HPDE6-E6E7 (cell line): ENCODE measurements at regions not wholly inside any gene's neighbourhood (a gene's known extent, or its start where the extent isn't known, plus 50 kb on each side); places are given as distances from the start of the nearest gene placed in this dataset.

Experiments
- DNase-seq: peaks from one replicate; pipeline ENCODE4 v3.0.0; 2011; ENCODE audit warnings: missing footprints; ENCODE audit errors: extremely low spot score

DNA sequence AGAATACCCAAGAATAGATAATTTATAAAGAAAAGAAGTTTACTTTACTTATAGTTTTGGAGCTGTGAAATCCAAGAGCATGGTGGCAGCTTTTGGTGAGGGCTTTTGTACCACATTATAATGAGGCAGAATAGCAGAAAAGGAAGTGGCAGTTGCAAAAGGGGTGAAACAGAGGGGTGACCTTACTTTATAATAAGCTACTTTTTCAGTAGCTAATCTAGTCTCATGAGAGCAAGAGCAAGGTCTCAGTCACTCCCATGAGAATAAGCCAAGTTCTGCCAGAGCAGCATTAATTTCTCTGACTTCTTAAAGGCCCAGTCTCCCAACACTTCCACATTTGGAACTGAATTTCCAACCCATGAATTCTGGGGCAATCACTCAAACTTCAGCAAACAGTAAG lies 502.0 kb downstream of the GBA3 start:
- DNase-seq, result no peak

DNA sequence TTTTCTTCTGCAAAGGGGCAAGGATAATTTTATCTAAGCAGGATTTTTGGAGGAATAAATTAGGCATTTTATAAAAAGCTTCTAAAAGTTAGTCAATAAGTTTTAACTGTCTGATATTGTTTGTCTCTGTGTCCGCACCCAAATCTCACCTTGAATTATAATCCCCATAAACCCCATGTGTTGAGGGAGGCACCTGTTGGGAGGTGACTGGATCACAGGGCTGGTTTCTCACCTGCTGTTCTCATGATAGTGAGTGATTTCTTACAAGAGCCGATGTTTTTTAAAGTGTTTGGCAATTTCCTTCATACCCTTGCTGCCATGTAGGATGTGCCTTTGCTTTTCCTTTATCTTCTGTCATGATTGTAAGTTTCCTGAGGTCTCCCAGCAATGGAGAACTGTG lies 481.4 kb downstream of the GBA3 start:
- no peak for DNase-seq

DNA sequence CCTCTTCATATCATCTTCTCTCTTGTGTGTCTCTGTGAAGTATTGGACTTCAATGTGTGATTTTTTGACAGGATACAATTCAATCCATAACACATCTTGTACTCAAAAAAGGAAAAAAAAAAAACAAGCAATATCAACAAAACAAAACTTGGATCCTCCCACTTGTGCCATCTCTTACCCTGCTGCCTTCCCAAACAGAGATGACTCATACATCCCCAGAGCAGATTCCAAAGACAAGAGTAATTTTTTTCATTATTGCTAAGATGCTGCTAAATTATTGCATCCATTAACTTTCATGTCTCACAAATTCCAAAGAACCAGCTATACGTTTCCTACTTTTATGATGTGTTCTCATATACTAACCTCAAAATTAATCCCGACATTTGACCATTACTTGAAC lies 479.2 kb downstream of the GBA3 start:
- no peak for DNase-seq

DNA sequence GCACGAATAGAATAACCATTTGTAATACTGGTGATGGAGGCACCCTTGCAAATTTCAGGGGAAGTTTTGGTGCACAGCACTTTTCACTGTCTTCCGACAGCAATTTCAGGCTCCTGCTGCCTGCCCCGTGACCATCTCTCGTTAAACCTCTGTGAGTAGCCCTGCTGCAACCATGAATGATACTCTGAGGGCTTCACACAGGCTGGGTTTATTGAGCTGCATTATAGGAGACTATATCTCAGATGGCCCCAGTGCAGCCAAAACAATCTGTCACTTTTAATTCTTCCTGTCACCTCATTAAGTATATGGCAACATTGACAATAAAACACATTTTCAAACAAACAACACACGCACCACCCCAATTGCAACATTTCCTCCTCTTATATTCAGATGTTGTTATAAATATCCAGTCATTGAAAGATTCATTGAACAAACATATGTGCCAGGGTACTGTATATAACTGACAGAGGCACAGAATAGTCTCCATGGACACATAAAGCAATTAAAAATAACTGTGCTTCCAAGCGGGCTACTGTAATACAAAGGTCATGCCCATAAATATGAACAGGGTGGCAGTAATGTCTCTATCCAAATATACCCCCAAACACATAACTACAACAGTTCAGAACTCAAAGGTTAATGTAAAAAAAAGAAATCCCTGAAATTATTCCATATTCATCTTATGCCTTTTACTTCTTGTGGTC lies 477.0 kb downstream of the GBA3 start:
- no peak for DNase-seq

DNA sequence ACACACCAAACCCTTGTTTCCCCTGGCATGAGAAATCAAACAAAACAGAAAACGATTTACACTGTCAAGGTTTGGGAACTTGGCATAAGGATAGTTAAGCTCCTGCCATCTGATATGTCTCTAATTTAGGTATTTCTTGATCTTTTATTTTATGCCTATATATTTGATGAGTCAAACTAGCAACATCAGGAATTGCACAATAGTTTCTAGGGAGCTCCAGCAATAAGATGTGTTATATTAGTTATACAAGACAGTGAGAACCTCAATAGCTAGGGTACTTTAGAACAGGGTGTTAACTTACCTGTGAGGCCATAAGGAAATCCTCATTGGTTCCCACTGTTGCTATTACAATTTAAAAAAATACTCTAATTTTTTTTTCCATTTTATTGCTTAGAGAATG lies 474.2 kb downstream of the GBA3 start:
- DNase-seq, result no peak

DNA sequence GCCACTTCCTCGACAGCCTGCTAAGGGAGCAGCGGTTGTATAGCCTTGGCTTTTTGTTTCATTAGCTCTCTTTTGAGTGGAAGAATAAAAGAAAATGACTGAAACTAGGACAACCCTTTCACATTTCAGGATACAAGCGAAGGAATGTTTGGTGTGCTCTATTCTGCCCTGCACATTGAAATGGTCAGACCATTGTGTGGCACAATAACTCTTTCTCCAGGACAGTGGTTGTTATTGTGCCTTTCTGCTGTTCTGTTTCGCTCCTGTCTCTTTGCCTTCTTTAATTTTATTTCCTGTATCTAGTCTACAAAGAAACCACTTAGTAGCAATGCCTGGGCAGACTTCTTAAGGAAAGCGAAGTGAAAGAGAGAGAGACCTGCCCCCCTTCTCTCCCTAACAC lies 473.7 kb downstream of the GBA3 start:
- no peak for DNase-seq

DNA sequence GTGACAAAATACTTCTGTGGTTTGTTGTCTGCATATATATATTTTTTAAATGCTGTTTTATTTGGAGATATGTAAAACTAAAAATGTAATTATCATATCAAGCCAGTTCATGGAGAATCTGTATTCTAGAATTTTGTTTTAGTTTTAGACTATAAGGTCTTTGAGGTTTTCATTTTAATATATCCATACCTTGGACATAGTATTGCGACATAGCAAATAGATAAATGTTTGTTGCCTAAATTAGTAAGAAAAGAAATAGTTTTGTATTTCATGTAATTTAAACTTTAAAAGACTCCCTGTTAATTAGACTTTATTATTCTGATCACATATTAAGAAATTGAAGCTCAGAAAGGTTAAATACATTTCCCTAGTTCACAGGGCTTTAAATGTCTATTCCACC lies 472.9 kb downstream of the GBA3 start:
- no peak for DNase-seq

DNA sequence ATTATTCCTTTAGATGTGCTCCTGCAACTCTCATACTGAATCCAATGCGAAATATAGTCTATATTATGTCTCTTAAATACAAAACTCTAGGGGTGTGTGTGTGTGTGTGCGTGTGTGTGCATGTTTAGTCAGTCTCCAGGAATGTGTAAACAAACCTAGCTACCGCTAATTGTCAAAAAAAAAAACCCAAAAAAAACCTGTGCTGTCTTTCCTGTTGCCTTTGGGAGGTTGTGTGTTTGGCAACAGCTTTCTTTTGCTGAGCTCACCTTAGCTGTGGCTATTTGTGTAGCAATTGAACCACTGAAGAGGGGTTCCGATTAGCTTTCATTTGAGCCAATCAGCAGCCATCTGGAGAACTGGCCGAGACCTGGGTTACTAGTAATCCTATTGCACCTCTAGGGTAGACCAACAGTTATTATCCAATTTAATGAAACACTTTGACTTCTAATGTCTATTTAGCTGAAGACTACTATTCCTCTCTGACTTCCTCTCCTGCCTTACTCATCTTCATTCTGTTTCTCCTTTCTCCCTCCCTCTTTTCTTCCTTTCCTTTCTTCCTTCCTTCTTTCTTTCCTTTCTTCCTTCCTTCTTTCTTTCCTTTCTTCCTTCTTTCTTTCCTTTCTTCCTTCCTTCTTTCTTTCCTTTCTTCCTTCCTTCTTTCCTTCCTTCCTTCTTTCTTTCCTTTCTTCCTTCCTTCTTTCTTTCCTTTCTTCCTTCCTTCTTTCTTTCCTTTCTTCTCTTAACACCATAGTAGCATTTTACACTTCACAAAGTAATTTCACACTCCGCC lies 471.1 kb downstream of the GBA3 start:
- DNase-seq, result no peak

DNA sequence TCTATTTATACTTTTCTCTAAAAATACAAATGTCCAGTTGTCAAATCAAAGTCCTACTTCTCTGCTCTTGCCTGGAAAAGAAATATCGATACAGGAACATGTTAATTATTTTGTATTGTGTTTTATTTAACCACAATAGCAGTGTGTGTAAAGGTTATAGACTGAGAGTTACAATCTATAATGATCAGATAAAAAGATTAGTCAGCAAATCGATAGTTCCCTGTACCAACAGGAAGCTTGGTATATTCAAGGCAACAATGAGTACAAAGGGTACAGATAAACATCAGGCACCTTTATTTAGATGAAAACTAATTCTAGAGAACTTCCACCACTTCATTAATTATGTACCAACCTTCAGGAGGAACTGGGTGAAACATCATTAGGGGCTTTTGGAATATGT lies 469.5 kb downstream of the GBA3 start:
- DNase-seq, result no peak

DNA sequence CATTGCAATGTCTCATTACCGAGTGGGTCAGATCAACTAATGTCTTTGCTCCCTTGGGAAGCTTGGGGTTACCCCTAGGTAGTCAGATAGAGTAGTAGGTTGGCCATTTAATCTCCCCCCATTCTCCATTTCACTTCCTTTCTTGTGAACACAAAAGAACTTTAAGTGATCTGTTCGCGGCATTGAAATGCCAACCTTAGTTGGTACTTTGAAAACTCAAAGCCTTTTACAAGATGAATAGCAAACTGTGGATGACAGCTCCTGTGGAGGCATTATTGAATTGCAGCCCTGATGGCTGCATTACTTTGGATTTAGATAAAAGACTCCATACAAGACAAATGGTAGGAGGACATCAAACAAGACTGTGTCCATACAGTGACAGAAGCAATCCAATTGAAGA lies 469.1 kb downstream of the GBA3 start:
- no peak for DNase-seq

DNA sequence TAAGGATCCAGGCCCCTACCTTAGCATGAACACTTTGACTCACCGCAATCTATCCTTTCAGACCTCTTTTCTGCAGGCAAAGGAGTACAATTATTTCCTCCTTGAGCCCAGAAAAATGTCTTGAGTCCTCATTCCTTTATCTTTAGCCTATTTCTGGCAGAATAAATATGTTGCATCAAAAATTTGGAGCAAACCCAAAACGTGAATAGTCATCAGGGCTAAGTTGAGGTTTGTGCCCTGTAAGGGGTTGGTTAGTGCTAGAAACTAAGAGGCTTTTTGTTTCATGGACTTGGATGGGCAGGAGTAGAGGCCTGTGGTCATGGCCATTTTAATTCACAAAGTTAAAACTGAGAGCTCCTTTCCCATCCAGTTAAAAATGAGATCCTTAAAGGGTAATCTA lies 460.3 kb downstream of the GBA3 start:
- no peak for DNase-seq

DNA sequence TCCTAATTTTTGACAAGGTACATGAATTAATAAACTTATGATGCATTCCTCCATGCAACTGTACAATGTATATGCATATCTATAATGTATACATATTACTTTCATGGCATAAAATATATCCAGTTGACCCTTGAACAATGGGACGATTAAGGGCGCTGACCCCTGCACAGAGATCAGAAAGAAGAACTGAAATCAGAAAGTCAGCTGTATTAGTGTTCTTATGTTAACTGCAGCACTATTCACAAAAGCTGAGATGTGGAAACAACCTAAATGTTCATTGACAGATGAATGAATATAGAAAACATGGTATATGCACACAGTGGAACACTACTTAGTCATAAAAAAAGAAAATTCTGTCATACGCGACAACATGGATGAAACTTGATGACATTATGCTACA lies 457.1 kb downstream of the GBA3 start:
- DNase-seq, result no peak

DNA sequence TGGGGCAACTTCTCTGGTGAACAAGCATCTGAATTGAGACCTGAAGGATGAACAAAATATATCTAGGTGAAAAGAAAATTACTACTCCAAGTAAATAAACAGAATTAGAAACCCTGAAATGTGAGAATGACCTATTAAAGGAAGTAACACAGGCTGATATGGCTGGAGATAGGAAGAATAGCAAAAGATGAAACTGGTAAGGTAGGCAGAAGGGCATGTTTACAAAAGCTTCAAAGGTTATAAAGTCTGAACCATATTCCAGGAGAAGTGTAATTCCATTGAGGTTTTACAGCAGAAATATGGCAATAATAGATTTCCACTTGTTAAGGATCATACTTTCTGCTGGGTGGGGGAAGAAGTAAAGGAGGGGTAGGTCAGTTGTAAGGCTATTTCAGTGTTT lies 452.0 kb downstream of the GBA3 start:
- DNase-seq, result no peak

DNA sequence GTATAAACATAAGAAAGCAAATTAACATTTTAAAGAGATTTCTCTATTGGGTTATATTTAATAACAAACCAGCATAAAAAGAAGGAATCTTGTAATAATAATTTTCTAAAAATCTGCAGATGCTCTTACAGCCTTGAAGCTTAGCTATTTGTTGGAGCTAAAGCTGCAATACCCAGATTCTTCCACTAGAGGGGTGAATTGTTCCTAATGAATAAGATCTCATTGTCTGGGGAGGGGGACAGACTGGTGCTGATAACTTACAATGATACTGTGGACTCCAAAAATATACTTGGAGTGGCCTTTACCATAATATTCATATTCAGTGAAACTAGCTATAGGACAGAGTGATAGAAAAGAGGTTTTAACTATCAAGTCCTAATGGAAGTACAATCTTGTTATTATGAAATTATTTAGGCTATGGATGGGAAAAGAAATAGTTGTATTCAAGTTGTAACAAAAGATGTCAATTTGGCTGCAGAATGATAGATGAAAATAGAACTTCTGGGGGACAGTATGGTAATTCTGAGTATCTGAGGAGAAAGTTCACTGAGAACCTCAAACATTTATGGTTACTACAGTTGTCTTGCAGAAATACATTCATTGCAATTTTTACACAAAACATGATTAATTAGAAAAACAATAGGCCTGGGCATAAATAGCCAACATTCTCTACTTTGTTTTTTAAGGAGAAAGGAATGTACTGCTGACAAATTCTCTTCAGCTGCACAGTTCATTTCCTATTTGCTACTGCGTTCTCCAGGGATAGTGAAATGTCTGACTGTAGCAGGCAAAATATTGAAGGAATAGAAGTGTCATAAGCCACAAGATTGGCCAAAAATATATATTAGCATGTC lies 443.3 kb downstream of the GBA3 start:
- DNase-seq, result no peak

DNA sequence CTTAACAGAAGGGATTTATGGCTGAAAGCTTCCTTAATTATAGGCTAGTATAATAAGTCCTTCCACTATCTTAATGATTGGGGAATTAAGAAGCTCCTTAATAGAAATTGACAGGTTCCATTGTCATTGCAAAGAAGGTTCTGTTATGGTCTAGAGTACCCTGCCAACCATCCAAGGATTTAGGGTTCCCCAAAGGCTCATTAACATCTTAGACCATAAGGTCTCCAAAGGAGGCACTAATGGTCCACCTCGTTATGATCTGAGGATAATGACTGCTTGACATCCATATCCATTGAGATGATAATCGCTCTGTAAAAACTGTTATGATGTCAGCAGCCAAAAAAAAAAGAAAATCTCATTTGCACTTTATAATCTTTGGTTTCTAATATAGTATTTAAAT lies 441.6 kb downstream of the GBA3 start:
- DNase-seq, result no peak

DNA sequence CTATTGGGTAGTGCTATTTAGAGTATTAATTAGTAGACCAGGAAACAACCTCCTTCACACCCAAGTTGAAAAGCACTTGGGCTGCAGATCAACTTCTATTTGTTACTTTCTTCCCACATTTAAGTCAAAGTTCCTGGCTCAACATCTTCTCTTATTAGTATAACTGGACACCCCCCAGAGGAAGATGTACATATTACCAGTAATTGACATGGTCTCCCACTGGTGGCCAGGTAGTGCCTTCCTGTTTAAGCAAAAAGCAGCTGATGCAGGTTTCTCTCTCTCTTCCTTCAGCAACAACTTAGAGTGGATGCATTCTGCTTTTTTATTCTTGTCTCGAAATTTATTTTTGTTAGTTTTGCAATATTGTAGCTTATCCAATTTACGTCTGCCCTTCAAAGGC lies 438.1 kb downstream of the GBA3 start:
- no peak for DNase-seq

DNA sequence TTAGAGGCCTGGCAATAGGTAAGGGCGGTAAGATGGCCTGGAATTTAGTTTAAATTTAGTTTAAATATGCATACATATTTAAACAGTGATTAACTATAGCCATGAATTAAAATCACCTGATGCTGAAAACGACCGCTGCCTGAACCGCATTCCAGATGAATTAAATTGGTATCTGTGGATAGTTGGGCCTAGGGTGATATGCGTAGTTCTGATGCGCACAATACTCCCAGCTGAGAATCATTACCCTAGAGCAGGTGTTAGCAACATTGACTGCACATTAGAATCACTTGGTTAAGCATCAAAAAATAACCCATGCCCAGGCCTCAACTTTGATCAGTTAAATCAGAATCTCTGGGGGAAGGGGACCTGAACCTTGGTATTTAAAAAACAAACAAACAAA lies 432.4 kb downstream of the GBA3 start:
- DNase-seq, result no peak

DNA sequence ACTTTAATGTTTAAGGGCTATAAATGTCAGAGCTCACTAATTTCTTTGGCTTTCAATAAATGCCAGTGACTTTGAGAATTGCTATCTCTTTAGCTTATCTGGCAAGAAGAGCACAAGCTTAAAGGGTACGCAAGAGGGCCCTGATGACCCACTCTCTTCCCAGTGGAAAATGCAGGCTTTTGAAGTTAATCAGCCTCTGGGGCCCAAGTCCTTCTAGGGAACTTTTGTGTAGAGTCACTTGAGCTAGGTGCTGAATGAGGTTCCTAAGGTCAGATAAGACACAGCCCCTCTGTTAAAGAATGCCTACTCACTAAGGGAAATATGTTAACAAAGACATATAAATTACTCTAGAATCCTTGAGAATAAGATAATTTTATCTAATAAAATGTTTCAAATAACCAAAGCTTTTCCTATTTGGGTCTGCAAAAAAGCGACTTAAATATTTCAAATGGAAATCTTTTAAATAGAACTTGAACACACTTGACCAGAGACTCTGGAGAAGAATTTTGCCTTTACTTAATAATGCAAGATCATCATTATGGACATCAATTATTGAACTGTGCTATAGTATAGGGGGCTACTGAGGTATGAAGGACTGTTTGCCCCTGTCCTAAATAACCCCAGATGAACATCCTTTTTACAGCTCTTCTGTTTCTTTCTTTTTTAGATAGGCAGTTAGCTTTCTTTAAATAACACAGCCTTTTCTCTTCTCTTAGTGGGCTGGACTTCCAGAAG lies 430.1 kb downstream of the GBA3 start:
- DNase-seq, result no peak

DNA sequence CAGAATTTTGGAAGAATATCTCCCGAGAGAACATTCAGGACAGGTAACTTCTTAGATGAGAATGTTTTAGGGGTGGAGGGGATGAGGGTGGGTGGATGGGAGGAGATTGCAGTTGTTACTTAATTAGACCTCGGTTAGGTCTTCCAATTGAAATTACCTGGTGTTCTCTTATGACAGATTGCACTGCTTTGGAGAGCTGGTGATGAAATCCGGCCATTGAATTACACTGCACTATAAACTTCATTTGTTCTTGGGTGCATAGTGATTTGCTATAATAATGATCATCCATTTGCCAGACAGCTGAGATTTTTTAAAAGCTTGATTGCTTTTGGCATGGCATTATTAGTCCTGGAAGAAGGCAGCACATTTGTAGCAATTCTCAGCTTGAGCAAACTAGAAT lies 427.6 kb downstream of the GBA3 start:
- DNase-seq, result no peak

DNA sequence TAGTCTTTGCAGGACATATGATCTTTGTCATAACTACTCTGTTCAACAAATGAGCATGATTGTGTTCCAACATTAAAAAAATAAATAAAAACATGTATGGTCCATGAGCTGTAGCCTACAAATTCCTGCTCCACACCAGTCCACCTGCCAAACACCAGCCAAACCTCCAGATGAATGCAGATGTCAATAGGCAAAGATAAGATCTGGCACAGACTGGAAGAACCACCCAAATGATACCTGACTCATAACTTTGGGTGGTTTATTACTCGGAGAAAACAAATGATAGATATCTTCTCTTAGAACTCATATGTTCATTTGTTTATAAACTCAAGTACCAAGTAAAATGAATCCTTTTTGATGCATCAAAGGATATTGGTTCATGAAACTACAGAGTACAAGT lies 425.1 kb downstream of the GBA3 start:
- DNase-seq, result no peak

DNA sequence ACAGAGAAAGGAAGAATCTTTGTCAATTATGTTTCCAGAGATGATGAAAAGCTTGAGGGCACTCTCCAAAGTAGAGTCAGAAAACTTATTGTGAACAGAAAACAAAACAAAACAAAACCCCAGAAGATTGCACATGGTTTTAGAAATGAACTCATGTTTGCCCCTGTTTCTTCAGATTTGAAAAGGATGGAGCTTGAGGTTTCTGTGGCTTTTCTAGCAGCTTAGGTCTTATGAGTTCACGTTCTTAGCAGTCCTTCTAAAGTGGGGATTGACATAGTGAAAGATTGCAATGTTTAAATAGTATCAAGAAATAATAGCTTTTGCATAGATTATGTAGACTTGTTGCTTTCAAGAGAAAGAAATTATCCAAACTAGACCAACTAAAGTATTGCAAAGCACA lies 421.8 kb downstream of the GBA3 start:
- DNase-seq, result no peak

DNA sequence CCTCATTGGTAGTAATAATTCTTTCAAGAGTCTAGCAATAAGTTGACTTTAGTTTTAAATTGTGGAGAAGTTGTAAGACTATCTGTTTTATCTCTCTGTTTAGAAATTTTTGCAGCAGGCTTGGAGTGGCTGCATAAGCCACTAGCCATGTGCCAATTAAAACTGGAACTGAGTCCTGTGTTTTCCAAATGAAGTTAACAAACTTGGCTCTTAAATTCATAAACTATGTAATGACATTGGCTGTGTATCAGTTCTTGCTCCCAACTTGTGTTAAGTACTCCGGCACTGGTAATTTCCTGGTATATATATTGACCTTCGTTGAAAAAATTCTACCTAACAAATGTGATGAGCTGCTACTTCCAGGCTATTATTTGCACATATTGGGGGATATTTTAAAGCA lies 420.4 kb downstream of the GBA3 start:
- DNase-seq, result no peak
